Kidney (tissue), 13 donors: ENCODE measurements at regions not wholly inside any gene's neighbourhood (a gene's known extent, or its start where the extent isn't known, plus 50 kb on each side); places are given as distances from the start of the nearest gene placed in this dataset.

ENCODE experiments used
- DNase-seq, 5 donors: peaks; one replicate each; pipeline ENCODE4 v3.0.0-alpha.2; 2013 to 2020
- FAIRE-seq: peaks from 2 replicates; lab custom pipeline; 2012; peaks lifted over from hg19 to GRCh38; lab: Jason Lieb, UNC
- H3K27ac ChIP-seq, 2 donors: one replicate each; pipeline ENCODE4 v1.7.0; 2013; ENCODE audit warnings: low read depth in 2 of 2, low read length in 2 of 2, inconsistent platforms in 1 of 2
- H3K27me3 ChIP-seq: one replicate; pipeline ENCODE4 v1.7.1; 2013; ENCODE audit warnings: low read length, inconsistent platforms; ENCODE audit not compliant: control insufficient read depth, insufficient read depth
- H3K36me3 ChIP-seq, 3 donors: one replicate each; pipeline versions ENCODE4 v1.7.0 to v1.7.1; 2013; ENCODE audit warnings: low read length in 3 of 3, control low read depth in 1 of 3, inconsistent platforms in 1 of 3; ENCODE audit not compliant: insufficient read depth in 3 of 3, control insufficient read depth in 2 of 3
- H3K4me1 ChIP-seq, 3 donors: one replicate each; pipeline versions ENCODE4 v1.7.0 to v1.7.1; 2013; ENCODE audit warnings: low read length in 3 of 3, inconsistent platforms in 1 of 3, low read depth in 1 of 3; ENCODE audit not compliant: control insufficient read depth in 2 of 3, insufficient read depth in 2 of 3
- H3K4me3 ChIP-seq, 3 donors: one replicate each; pipeline versions ENCODE4 v1.7.0 to v1.8.1; 2013; ENCODE audit warnings: low read length in 3 of 3, control low read depth in 1 of 3, inconsistent platforms in 1 of 3
- H3K9ac ChIP-seq, 3 donors: one replicate each; pipeline versions ENCODE4 v1.7.0 to v1.7.1; 2013; ENCODE audit warnings: low read length in 3 of 3, control low read depth in 1 of 3, inconsistent platforms in 1 of 3
- H3K9me3 ChIP-seq, 3 donors: one replicate each; pipeline versions ENCODE4 v1.7.0 to v1.7.1; 2013; ENCODE audit warnings: low read length in 3 of 3, control low read depth in 1 of 3, inconsistent platforms in 1 of 3; ENCODE audit not compliant: control insufficient read depth in 2 of 3, insufficient read depth in 1 of 3
- intact Hi-C: fragments of 100-400 bp; cut with DNase I; formaldehyde crosslinking; loops from one replicate; pipeline ENCODE4 v1.11.1; 2022
- TF ChIP-seq, protein P1 (sequence below): IDR thresholded peaks from 3 replicates; pipeline ENCODE4 v1.5.1; 2012; ENCODE audit warnings: mild to moderate bottlenecking, moderate library complexity, borderline replicate concordance; ENCODE audit not compliant: insufficient read depth; ENCODE audit errors: extremely low read depth
- donor health status: control.
- donor health status: control.
- donor health status: control.
- donor health status: control.
- donor health status: control.
- donor health status: DM: yes; HTN: yes; CAD: no.
- donor health status: Normal renal cell carcinoma (clear cell type).

GRCh38 chr1:106619827-106620134, 436.7 kb upstream of the PRMT6 start:
- TF ChIP-seq, protein P1, sequence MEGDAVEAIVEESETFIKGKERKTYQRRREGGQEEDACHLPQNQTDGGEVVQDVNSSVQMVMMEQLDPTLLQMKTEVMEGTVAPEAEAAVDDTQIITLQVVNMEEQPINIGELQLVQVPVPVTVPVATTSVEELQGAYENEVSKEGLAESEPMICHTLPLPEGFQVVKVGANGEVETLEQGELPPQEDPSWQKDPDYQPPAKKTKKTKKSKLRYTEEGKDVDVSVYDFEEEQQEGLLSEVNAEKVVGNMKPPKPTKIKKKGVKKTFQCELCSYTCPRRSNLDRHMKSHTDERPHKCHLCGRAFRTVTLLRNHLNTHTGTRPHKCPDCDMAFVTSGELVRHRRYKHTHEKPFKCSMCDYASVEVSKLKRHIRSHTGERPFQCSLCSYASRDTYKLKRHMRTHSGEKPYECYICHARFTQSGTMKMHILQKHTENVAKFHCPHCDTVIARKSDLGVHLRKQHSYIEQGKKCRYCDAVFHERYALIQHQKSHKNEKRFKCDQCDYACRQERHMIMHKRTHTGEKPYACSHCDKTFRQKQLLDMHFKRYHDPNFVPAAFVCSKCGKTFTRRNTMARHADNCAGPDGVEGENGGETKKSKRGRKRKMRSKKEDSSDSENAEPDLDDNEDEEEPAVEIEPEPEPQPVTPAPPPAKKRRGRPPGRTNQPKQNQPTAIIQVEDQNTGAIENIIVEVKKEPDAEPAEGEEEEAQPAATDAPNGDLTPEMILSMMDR, result no peak
- FAIRE-seq (no peak), DNase-seq (peak in 1 of 5 donors; percentile 27)
- Histone ChIP-seq H3K36me3 (no peaks in the 10 kb centered on the region), H3K9me3 (no peaks in the 10 kb centered on the region), H3K4me1 (no peaks in the 10 kb centered on the region), H3K4me3 (no peak overlapping the region), H3K27me3 (no peaks in the 10 kb centered on the region), H3K27ac (no peak overlapping the region), H3K9ac (no peak overlapping the region)
- intact Hi-C loops, result no loop called here

- Histone ChIP-seq H3K4me3 (no peak overlapping the region), H3K27ac (no peak overlapping the region), H3K4me1 (no peaks in the 10 kb centered on the region), H3K36me3 (no peaks in the 10 kb centered on the region), H3K9me3 (no peaks in the 10 kb centered on the region), H3K9ac (no peak overlapping the region), H3K27me3 (no peaks in the 10 kb centered on the region)
- FAIRE-seq (no peak), DNase-seq (peak in 1 of 5 donors; percentile 41)
- TF ChIP-seq, protein P1, result no peak
- intact Hi-C loops, result no loop called here
Measured at GRCh38 chr1:106620521-106620954, 435.9 kb upstream of the PRMT6 start.

GRCh38 chr1:106621853-106622252, 434.6 kb upstream of the PRMT6 start:
- DNase-seq, result peak in 2 of 5 donors; percentile 35 to 48
- H3K27ac ChIP-seq, result no peak overlapping the region
- intact Hi-C loops, result no loop called here

More at GRCh38 chr1:106621853-106622252, 434.6 kb upstream of the PRMT6 start:
- no peak overlapping the region for H3K9ac ChIP-seq
- FAIRE-seq, result no peak
- no peaks in the 10 kb centered on the region for H3K4me1 ChIP-seq
- no peak overlapping the region for H3K4me3 ChIP-seq
- TF ChIP-seq, protein P1, result no peak
- no peaks in the 10 kb centered on the region for H3K9me3 ChIP-seq
- H3K36me3 ChIP-seq, result no peaks in the 10 kb centered on the region
- no peaks in the 10 kb centered on the region for H3K27me3 ChIP-seq
